ENCODE measurements at regions not wholly inside any gene's neighbourhood (a gene's known extent, or its start where the extent isn't known, plus 50 kb on each side); places are given as distances from the start of the nearest gene placed in this dataset.

DNA sequence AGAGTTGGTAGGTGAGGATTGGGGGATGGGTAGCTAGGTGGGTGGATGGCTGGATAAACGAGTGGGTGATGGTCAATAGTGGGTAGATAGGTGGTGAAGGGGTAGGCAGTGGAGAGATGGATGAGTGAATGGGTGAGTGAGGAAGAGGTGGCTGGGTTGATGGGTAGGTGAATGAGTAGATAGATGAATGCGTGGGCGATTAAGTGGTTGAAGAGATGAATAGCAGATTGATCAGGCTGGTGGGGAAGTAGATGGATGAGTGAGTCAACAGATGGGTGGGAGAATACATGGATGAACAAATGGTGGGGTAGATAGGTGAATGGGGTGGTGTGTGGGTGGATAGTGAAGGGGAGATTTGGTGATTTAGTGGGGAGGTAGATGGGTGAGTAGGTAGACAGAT is 51.1 kb downstream of the SYNE3 start:
- TF ChIP-seq ZNF565 (CRISPR knock-in tag; conservative IDR thresholded peaks at IDR 0.05; ENCODE audit: low read depth) (no peak), PPARA (CRISPR knock-in tag; IDR thresholded peaks at IDR 0.05; ENCODE audit: borderline replicate concordance) (no peak), ZFP30 (CRISPR knock-in tag; IDR thresholded peaks at IDR 0.05) (no peak), CSDC2 (CRISPR knock-in tag; IDR thresholded peaks at IDR 0.05) (no peak), ZC3H10 (CRISPR knock-in tag; IDR thresholded peaks at IDR 0.05) (no peak), ARNTL (CRISPR knock-in tag; IDR thresholded peaks at IDR 0.05; ENCODE audit: borderline replicate concordance, low read depth) (no peak)
- TF ChIP-seq, protein P1, sequence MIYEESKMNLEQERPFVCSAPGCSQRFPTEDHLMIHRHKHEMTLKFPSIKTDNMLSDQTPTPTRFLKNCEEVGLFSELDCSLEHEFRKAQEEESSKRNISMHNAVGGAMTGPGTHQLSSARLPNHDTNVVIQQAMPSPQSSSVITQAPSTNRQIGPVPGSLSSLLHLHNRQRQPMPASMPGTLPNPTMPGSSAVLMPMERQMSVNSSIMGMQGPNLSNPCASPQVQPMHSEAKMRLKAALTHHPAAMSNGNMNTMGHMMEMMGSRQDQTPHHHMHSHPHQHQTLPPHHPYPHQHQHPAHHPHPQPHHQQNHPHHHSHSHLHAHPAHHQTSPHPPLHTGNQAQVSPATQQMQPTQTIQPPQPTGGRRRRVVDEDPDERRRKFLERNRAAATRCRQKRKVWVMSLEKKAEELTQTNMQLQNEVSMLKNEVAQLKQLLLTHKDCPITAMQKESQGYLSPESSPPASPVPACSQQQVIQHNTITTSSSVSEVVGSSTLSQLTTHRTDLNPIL (CRISPR knock-in tag; IDR thresholded peaks at IDR 0.05; ENCODE audit: low read depth) = no peak
